ENCODE measurements at regions not wholly inside any gene's neighbourhood (a gene's known extent, or its start where the extent isn't known, plus 50 kb on each side); places are given as distances from the start of the nearest gene placed in this dataset.

GRCh38 chr6:17047889-17048288, 54.0 kb upstream of the STMND1 start:
- no peak for DNase-seq

DNA sequence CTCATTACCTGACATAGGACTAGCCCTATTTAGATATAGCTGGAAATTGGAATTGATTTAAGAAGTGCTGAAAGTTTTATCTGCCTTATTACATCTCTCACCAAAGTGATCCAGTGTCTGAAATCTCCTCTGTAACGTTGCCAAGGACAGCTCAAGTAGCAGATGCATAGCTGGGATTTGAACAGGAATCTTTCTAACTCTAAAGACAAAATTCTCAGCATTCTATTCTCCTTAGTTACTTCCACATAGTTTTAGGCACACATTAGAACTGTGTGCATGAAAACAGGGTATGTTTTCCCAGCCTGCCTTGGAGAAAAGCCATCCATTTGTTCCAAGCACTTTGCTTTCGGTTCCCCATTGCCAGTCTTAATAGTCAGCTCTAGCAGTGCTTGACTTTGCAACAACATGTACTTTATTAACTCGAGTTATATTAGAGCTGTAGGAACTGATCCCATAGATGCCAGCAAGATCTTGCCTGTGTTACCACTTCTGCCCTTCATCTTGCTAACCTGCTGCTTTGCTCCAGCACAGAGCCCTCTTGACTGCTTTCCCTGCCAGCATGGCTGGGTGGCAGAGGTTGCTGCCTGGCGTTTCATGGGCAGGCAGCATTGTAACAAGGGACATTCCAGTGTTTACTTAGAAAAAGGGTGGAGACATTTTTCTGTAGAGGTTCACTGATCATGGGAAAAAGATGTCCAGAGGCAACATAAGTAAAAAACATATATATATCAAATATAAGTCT, 56.1 kb upstream of the STMND1 start:
- no peak for DNase-seq

DNA sequence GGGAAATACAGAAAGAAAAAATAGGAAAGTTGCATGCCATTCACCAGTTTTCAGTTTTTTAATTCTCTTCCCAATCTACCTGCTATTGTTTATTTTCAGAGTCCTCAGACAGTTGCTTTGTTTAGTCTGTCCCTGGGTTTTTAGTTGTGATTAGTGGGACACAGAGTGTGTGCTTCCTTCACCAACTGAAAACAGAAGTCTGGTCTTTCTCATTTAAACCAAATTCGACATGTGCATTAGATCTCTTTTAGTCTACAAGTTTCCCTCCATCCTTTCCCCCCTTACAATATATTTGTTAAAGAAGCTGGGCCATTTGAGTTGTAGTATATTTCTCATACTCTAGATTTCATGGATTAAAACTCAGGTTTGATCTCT, 58.7 kb upstream of the STMND1 start:
- no peak for DNase-seq

DNA sequence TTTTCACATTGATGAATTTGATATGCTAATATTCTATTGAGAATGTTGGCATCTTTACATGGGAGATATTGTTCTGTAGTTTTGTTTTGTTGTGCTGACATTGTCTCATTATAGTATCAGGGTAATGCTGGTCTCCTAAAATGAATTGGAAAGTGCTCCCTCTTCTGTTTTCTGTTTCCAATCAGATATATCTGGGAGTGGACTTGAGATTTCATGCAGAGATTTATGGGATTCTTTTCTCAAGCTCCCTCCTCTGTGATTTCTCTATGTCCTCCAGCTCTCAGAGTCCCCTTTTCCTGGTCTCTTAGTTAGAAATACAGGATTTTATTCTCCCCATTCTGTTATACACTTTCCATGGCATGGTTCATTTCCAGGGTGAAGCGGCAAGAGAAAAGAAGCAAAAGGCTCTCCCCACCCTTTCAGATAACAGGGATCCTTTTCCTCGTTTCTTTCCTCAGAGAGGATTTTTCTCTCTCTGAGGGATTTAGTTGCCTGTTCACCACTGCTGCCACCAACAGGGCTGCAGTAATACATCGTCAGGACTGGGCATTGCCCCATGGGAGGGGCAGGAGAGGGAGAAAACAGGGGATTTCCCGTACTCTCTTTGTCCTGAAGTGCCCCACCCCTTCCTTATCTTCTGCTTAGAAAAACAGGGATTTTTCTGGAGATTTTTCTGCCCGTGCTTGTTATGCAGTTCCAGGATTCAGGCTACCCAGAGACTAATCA, 59.3 kb upstream of the STMND1 start:
- DNase-seq, result no peak

GRCh38 chr6:17039266-17039665, 62.6 kb upstream of the STMND1 start:
- no peak for DNase-seq

- DNase-seq, result no peak
Measured at GRCh38 chr6:17038316-17038715, 63.5 kb upstream of the STMND1 start.

- no peak for DNase-seq
Measured at GRCh38 chr6:17036065-17036393, 65.8 kb upstream of the STMND1 start.

- DNase-seq, result peak; percentile 13
Measured at GRCh38 chr6:17035257-17036064, 66.4 kb upstream of the STMND1 start.

DNA sequence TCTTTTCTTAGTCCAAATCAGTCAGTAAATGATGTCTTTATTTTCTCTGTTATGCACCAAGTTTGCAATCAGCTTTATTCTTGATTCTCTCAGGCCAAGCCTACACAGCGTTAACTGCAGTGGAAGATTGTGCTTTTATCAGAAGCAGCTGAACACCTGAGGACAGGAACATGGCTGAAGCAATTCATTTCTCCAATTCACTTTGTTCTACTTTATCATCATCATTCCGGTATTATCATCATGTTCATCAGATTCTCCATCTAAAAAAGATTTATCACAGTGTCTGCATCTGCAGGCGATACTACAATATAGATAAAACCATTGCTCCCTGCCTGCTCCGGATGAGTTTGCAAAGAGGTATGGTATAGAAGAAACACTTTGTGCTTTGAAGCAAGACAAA, 68.1 kb upstream of the STMND1 start:
- DNase-seq, result no peak

DNA sequence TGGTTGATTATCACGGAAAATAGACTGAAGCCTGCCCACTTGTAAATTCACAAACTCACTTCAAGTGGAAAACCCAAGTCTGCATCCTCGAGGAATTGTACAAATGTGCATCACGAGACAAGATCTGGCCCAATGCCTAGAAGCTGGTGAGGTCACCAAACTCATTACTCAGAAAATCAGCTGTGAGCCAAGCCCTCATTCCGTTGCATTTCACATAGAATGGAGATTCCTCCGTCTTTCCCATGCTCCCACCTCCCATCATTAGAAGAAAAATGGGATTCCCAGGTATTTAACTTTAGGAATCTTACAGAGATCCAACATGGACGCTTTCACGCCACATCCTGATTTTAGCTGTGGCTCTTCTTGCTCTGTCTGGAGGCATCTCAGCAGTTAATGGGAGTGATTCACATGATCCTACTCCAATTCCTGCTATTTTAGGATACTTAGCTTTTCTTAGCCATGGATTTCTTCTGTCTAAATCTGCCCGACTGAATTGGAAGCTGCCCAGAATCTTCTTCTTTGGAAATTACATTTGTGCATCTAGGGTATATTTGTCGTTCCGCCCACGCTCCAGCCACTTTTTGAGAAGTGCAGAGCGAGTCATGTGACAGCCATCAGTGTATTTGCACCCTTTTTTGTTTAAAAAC, 68.7 kb upstream of the STMND1 start:
- DNase-seq, result no peak

DNA sequence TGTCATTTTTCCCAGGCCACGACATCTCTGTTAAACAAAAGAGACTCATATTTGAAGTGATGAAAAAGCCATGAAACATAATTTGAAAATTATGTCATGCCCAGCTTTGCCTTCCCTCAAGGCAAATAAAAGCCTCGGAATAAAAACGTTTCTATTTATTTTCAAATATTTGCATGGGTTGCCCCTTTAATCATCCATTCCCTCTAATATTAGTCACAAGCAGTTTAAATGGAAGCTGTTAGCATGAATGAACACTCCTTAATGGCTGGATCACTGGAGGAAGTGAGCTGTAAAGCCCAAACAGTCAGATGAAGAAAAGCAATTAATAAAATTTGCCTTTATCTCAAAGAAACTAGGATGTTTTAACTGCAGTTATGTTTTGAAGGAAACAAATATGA, 69.3 kb upstream of the STMND1 start:
- no peak for DNase-seq

GRCh38 chr6:17031961-17032360, 69.9 kb upstream of the STMND1 start:
- no peak for DNase-seq

GRCh38 chr6:17027441-17027840, 74.4 kb upstream of the STMND1 start:
- no peak for DNase-seq

GRCh38 chr6:17022604-17023003, 79.2 kb upstream of the STMND1 start:
- DNase-seq, result no peak

GRCh38 chr6:17021539-17021889, 80.3 kb upstream of the STMND1 start:
- DNase-seq, result no peak

- DNase-seq, result no peak
Measured at GRCh38 chr6:17020889-17021538, 80.8 kb upstream of the STMND1 start.

DNA sequence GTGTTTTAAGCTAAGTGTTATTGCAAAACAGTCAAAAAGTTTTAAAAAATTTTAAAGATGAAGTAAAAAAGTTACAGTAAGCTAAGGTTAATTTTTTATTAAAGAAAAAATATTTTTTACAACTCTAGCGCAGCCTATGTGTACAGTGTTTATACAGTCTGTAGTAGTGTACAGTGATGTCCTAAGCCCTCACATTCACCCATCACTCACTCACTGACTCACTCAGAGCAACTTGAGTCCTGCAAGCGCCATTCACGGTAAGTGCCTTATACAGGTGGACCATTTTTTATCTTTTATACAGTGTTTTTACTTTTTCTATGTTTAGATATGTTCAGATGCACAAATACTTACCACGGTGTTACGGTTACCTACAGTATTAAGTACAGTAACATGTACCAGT, 83.4 kb upstream of the STMND1 start:
- no peak for DNase-seq

GRCh38 chr6:17017416-17017815, 84.4 kb upstream of the STMND1 start:
- no peak for DNase-seq

DNA sequence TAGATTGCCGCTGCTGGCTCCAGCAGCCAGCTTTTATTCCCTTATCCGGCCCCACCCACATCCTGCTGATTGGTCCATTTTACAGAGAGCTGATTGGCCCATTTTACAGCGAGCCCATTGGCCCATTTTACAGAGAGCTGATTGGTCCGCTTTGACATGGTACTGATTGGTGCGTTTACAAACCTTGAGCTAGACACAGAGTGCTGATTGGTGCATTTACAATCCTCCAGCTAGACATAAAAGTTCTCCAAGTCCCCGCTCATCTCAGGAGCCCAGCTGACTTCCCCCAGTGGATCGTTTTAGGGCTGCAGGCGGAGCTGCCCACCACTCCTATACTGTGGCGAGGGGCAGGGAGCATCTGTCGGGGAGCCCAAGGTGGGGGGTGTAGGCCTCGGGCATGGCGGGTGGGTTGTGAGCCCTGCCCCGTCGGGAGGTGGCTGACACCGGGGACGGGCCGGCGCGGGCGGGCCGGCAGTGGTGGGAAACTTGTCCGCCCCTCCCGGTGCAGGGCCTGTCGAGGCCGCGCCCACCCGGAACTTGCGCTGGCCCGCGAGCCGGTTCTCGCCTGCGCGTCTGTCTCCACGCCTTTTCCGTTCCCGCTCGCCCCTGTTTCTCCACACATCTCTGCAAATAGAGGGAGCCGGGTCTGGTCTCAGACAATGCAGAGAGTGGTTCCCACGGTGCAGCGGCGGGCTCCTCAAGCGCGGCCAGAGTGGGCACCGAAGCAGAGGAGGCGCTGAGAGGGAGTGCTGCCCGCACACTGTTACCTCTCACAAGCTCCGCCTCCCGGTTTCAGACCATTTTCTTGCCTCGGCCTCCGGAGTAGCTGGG, 86.1 kb upstream of the STMND1 start:
- DNase-seq, result no peak

DNA sequence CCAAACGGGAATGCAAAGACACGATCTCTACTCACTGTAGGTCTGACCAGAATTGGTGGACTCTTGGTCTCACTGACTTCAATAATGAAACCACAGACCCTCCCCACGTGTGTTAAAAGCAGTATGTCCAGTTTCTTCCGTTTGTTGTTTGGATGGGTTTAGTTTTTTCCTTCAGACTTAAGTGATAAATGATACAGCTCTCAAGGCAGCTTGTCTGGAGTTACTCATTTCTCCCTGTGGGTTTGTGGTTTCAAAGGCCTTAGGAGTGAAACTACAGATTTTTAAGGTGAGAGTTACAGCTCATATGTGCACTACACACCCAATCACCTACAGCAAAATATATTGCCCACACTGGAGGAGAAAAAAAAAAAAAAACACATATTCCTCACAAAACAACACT, 86.7 kb upstream of the STMND1 start:
- DNase-seq, result no peak

DNA sequence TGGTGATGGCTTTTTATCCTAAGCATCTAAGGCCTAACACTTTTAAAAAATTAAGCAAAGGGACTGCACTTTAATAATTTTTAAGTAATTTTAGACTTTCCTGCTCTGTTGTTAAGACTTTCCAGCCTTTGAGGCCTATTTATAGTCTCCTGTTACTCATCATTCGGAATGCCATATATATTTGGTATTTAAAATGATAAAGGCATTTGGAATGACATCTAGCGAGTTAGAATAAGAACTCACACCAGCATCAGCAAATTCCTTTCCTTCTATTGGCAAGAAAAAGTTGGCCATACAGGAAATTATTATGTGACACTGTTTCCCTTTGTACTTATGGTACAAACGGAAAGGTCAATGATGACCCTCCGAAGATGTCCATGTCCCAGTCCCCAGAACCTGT, 88.1 kb upstream of the STMND1 start:
- DNase-seq, result no peak

All from NCI-H774 (cell line).